H7 (cell line): ENCODE measurements at regions not wholly inside any gene's neighbourhood (a gene's known extent, or its start where the extent isn't known, plus 50 kb on each side); places are given as distances from the start of the nearest gene placed in this dataset.

Experiments
- DNase-seq: peaks from one replicate; pipeline ENCODE4 v3.0.0; 2012
- H3K27me3 ChIP-seq: 2 replicates; pipeline ENCODE4 v1.6.0; 2011; ENCODE audit warnings: mild to moderate bottlenecking, low read length; ENCODE audit not compliant: control insufficient read depth, insufficient read depth
- H3K36me3 ChIP-seq: replicated peaks from 2 replicates; pipeline ENCODE4 v1.5.1; 2011; ENCODE audit warnings: low read length; ENCODE audit not compliant: control insufficient read depth, insufficient read depth
- H3K4me3 ChIP-seq: 2 replicates; pipeline ENCODE4 v1.5.1; 2011; ENCODE audit warnings: low read depth, mild to moderate bottlenecking, control low read depth, low read length, moderate library complexity; ENCODE audit not compliant: insufficient read depth

DNA sequence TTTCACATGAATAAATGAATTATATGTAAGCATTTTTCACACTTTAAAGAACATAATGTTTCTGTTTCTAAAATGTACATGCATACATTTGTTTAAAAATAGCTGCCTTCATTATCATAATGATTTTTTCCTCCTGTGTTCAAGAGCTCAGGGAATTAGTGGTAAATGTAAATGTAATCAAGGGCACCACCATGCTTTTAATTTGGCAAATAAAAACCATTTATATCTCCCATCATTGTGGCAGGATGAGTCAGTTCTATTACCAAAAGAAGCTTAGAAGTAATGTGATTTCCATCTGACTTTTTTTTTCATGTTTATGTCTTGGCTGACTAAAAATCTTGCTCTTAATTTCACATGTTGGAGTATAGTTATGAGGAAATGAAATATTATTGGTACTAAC, 176.1 kb downstream of the GXYLT1 start:
- no peak for DNase-seq

GRCh38 chr12:41967668-41968500, 176.8 kb downstream of the GXYLT1 start:
- DNase-seq, result peak; percentile 73
- Histone ChIP-seq H3K36me3 (no peaks in the 10 kb centered on the region), H3K27me3 (no peaks in the 10 kb centered on the region), H3K4me3 (no peak overlapping the region)

More for the DNA sequence above, 176.1 kb downstream of the GXYLT1 start:
- Histone ChIP-seq H3K4me3 (no peak overlapping the region), H3K36me3 (no peaks in the 10 kb centered on the region), H3K27me3 (no peaks in the 10 kb centered on the region)

DNA sequence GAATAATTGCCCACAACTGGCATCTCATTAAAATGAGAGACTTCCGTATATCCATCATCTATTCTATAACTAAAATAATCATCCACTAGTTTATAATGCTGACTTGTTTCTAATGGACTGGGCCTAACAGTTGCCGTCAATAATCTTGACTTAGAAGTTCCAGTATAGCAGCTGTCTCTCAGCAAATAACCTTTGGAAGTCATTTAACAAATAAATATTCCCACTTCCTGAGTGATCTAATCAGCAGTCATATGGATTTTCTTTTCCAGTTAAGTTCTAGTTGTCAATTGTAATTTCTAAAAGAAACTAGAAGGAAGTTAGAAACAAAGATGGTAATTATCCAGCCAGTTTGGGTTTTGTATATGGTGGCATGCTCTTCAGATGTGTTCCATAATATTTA, 177.8 kb downstream of the GXYLT1 start:
- no peaks in the 10 kb centered on the region for H3K27me3 ChIP-seq
- no peaks in the 10 kb centered on the region for H3K36me3 ChIP-seq
- no peak for DNase-seq
- no peak overlapping the region for H3K4me3 ChIP-seq

GRCh38 chr12:41966001-41966400, 178.7 kb downstream of the GXYLT1 start:
- H3K4me3 ChIP-seq, result no peak overlapping the region
- no peaks in the 10 kb centered on the region for H3K36me3 ChIP-seq
- H3K27me3 ChIP-seq, result no peaks in the 10 kb centered on the region
- DNase-seq, result no peak

- Histone ChIP-seq H3K36me3 (no peaks in the 10 kb centered on the region), H3K4me3 (no peak overlapping the region), H3K27me3 (no peaks in the 10 kb centered on the region)
- no peak for DNase-seq
Measured at GRCh38 chr12:41963398-41963797, 181.3 kb downstream of the GXYLT1 start.

GRCh38 chr12:41962171-41962572, 182.5 kb downstream of the GXYLT1 start:
- H3K27me3 ChIP-seq, result no peaks in the 10 kb centered on the region
- no peaks in the 10 kb centered on the region for H3K36me3 ChIP-seq
- no peak for DNase-seq
- no peak overlapping the region for H3K4me3 ChIP-seq

DNA sequence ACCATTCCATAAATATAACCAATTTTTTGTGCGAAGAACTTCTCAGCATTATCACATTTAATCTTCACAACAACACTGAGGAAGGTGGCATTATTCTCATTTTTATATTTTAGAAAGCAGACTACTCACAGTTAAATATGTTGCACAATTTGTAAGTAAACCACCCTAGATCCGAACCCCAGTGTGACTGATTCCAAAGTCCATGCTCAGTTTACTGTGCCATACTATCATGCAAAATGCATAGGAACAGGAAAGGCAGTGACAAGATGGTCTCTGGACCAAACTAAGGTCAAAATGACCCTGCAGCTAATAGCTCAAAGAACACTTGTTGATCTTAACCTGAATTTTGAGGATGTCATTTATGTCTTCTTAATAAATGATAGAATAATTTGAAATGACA, 185.4 kb downstream of the GXYLT1 start:
- no peak for DNase-seq
- Histone ChIP-seq H3K36me3 (no peaks in the 10 kb centered on the region), H3K4me3 (no peak overlapping the region), H3K27me3 (no peaks in the 10 kb centered on the region)

DNA sequence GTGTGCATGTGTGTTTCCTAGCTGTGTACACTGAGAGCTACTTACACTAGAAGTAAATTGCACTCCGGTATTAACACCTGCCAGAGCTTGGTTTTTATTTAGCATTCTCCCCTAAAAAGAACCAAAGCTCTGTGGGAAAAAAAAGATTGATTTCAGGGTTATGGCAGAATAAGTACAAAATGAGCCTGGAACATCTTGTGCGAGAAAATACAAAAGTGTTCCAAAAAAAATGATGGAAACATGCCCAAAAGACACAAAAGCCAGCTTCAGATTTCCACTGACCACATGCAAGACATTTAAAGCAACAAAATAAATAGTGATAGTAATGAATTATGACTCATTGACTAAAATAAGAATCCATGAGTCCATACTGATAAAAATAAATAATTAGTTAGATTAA, 188.3 kb downstream of the GXYLT1 start:
- DNase-seq, result no peak
- Histone ChIP-seq H3K27me3 (no peaks in the 10 kb centered on the region), H3K4me3 (no peak overlapping the region), H3K36me3 (no peaks in the 10 kb centered on the region)

DNA sequence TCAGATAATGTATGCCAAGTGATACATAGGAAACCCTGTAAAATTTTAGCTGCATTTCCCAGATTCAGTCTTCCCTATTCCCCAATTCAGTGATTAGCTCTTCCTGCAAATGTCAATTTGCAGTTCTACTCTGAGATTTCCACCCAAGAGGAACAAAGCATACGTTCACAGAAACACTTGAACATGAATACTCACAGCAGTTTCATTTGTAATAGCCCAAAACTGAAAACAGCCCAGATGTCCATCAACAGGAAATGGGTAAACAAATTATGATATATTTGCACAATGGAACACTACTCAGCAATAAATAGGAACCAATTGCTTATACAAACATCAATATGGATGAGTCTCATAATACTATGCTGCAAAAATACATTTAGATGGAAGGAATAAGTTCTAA, 194.2 kb downstream of the GXYLT1 start:
- Histone ChIP-seq H3K4me3 (no peak overlapping the region), H3K27me3 (no peaks in the 10 kb centered on the region), H3K36me3 (no peaks in the 10 kb centered on the region)
- DNase-seq, result no peak

DNA sequence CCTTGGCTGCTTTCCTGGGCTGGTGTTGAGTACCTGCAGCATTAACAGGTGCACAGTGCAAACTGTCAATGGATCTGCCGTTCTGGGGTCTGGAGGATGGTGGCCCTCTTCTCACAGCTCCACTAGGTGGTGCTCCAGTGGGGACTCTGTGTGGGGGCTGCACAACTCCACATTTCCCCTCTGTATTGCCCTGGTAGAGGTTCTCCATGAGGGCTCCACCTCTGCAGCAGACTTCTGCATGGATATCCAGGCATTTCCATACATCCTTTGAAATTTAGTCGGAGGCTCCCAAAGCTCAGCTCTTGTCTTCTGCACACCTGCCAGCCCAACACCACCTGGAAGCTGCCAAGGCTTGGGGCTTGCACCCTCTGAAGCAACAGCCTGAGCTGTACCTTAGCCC, 198.6 kb downstream of the GXYLT1 start:
- no peak overlapping the region for H3K4me3 ChIP-seq
- H3K27me3 ChIP-seq, result no peaks in the 10 kb centered on the region
- H3K36me3 ChIP-seq, result no peaks in the 10 kb centered on the region
- DNase-seq, result no peak

GRCh38 chr12:41944216-41944615, 200.5 kb downstream of the GXYLT1 start:
- Histone ChIP-seq H3K36me3 (no peaks in the 10 kb centered on the region), H3K27me3 (no peaks in the 10 kb centered on the region), H3K4me3 (no peak overlapping the region)
- no peak for DNase-seq

- DNase-seq, result no peak
- Histone ChIP-seq H3K4me3 (no peak overlapping the region), H3K36me3 (no peaks in the 10 kb centered on the region), H3K27me3 (no peaks in the 10 kb centered on the region)
Measured at GRCh38 chr12:41943671-41944070, 201.0 kb downstream of the GXYLT1 start.

DNA sequence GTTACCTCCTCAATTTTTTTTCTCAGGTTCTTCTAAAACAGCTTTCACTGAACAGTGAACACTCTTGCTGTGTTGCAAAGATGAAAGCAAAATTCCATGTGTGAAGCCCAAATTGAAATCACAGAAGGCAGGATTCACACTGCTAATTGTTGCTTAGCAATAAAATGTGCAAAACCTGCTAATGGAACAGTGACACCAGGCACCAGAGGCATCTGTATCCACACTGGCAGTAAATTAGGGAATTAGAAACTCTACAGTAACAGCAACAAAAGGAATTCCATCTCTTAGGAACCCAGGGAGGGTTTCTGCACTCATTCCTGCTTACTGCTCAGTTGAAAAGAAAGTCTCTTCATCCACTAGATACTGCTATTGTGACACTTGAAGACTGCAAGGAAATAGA, 202.3 kb downstream of the GXYLT1 start:
- no peaks in the 10 kb centered on the region for H3K36me3 ChIP-seq
- no peak overlapping the region for H3K4me3 ChIP-seq
- no peaks in the 10 kb centered on the region; the same call in 1 of the 2 replicates for H3K27me3 ChIP-seq
- no peak for DNase-seq

- Histone ChIP-seq H3K27me3 (peaks cover 7% of the 10 kb centered on the region; the same call in 1 of the 2 replicates), H3K4me3 (no peak overlapping the region), H3K36me3 (no peaks in the 10 kb centered on the region)
- no peak for DNase-seq
Measured at GRCh38 chr12:41941079-41941478, 203.6 kb downstream of the GXYLT1 start.

GRCh38 chr12:41940571-41940970, 204.1 kb downstream of the GXYLT1 start:
- Histone ChIP-seq H3K27me3 (peaks cover 11% of the 10 kb centered on the region; the same call in 1 of the 2 replicates), H3K4me3 (no peak overlapping the region), H3K36me3 (no peaks in the 10 kb centered on the region)
- no peak for DNase-seq
